Tibial artery (tissue), 4 donors: ENCODE measurements at regions not wholly inside any gene's neighbourhood (a gene's known extent, or its start where the extent isn't known, plus 50 kb on each side); places are given as distances from the start of the nearest gene placed in this dataset.

Experiments used
- DNase-seq, 2 donors: peaks; one replicate each; pipeline ENCODE4 v3.0.0-alpha.2; 2019
- H3K27ac ChIP-seq, 2 donors: fragments of 200-600 bp; sonication (generic) in 1 of 2; 1 replicate in 1 of 2; 2 replicates in 1 of 2; pipeline ENCODE4 v1.5.1; 2018 to 2019; ENCODE audit warnings: mild to moderate bottlenecking in 1 of 2
- H3K27me3 ChIP-seq, 2 donors: fragments of 200-600 bp; sonication (generic) in 1 of 2; one replicate each; pipeline versions ENCODE4 v1.5.1 to v1.6.0; 2016 to 2019
- H3K36me3 ChIP-seq, 3 donors: fragments of 200-600 bp; sonication (generic) in 2 of 3; one replicate each; pipeline ENCODE4 v1.5.1; 2016 to 2019; ENCODE audit warnings: mild to moderate bottlenecking in 2 of 3
- H3K4me1 ChIP-seq, 4 donors: fragments of 200-600 bp; sonication (generic) in 2 of 4; 1 replicate in 3 of 4; 2 replicates in 1 of 4; pipeline ENCODE4 v1.5.1; 2016 to 2019
- H3K4me3 ChIP-seq, 2 donors: fragments of 200-600 bp; sonication (generic) in 1 of 2; 1 replicate in 1 of 2; 2 replicates in 1 of 2; pipeline ENCODE4 v1.5.1; 2018 to 2019; ENCODE audit warnings: mild to moderate bottlenecking in 2 of 2
- H3K9me3 ChIP-seq, 3 donors: fragments of 200-600 bp; sonication (generic) in 1 of 3; one replicate each; pipeline ENCODE4 v1.5.1; 2016 to 2019
- intact Hi-C: fragments of 100-400 bp; cut with DNase I; formaldehyde crosslinking; loops from one replicate; pipeline ENCODE4 v1.15.0; 2023; ENCODE audit warnings: low total_unique reads
- TF ChIP-seq, protein P1 (sequence below), 2 experiments: fragments of 200-600 bp in 1 of 2; fragments of 450-650 bp in 1 of 2; IDR thresholded peaks; one replicate each; pipeline ENCODE4 v1.5.1; 2017 to 2019; ENCODE audit warnings: antibody characterized with exemption in 2 of 2, mild to moderate bottlenecking in 1 of 2, moderate library complexity in 1 of 2

DNA sequence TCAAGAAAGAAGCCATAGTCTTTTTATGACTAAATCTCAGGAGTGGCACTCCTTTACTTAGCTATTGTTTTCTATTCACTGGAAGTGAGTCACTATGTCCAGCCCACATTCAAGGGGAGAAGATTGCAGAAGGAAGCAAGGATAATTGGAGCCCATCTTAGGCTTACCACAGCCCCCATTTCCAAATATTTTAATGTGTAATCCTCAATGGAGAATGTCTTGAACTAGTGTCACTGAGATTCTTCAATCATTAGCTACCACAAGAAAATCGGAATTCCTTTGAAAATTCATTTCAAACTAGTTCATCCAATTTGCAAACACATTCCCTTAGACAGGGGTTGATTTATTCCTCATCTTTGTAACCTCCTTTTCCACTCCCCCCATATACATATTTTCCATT lies 84.7 kb downstream of the DLEU7 start:
- TF ChIP-seq, protein P1, sequence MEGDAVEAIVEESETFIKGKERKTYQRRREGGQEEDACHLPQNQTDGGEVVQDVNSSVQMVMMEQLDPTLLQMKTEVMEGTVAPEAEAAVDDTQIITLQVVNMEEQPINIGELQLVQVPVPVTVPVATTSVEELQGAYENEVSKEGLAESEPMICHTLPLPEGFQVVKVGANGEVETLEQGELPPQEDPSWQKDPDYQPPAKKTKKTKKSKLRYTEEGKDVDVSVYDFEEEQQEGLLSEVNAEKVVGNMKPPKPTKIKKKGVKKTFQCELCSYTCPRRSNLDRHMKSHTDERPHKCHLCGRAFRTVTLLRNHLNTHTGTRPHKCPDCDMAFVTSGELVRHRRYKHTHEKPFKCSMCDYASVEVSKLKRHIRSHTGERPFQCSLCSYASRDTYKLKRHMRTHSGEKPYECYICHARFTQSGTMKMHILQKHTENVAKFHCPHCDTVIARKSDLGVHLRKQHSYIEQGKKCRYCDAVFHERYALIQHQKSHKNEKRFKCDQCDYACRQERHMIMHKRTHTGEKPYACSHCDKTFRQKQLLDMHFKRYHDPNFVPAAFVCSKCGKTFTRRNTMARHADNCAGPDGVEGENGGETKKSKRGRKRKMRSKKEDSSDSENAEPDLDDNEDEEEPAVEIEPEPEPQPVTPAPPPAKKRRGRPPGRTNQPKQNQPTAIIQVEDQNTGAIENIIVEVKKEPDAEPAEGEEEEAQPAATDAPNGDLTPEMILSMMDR (IDR thresholded peaks at IDR 0.05), result no peak
- H3K36me3 ChIP-seq, result no peaks in the 10 kb centered on the region
- no peaks in the 10 kb centered on the region for H3K27me3 ChIP-seq
- H3K27ac ChIP-seq, result no peak overlapping the region
- intact Hi-C loops, result no loop called here
- H3K4me1 ChIP-seq, result no peaks in the 10 kb centered on the region
- no peak for DNase-seq
- no peak overlapping the region for H3K4me3 ChIP-seq
- no peaks in the 10 kb centered on the region for H3K9me3 ChIP-seq

- TF ChIP-seq, protein P1 (IDR thresholded peaks at IDR 0.05), result no peak
- H3K4me1 ChIP-seq, result no peaks in the 10 kb centered on the region
- H3K4me3 ChIP-seq, result no peak overlapping the region
- no peaks in the 10 kb centered on the region for H3K9me3 ChIP-seq
- H3K27me3 ChIP-seq, result no peaks in the 10 kb centered on the region
- no peak for DNase-seq
- intact Hi-C loops, result no loop called here
- no peaks in the 10 kb centered on the region for H3K36me3 ChIP-seq
- no peak overlapping the region for H3K27ac ChIP-seq
These were observed 82.7 kb downstream of the DLEU7 start for GRCh38 chr13:50760751-50761150.

- no peaks in the 10 kb centered on the region for H3K27me3 ChIP-seq
- DNase-seq, result no peak
- no peak overlapping the region for H3K27ac ChIP-seq
- no peaks in the 10 kb centered on the region for H3K36me3 ChIP-seq
- no peaks in the 10 kb centered on the region for H3K4me1 ChIP-seq
- H3K4me3 ChIP-seq, result no peak overlapping the region
- TF ChIP-seq, protein P1 (IDR thresholded peaks at IDR 0.05), result no peak
- no peaks in the 10 kb centered on the region for H3K9me3 ChIP-seq
- intact Hi-C loops, result no loop called here
These were observed 82.1 kb downstream of the DLEU7 start for GRCh38 chr13:50761406-50761805.

DNA sequence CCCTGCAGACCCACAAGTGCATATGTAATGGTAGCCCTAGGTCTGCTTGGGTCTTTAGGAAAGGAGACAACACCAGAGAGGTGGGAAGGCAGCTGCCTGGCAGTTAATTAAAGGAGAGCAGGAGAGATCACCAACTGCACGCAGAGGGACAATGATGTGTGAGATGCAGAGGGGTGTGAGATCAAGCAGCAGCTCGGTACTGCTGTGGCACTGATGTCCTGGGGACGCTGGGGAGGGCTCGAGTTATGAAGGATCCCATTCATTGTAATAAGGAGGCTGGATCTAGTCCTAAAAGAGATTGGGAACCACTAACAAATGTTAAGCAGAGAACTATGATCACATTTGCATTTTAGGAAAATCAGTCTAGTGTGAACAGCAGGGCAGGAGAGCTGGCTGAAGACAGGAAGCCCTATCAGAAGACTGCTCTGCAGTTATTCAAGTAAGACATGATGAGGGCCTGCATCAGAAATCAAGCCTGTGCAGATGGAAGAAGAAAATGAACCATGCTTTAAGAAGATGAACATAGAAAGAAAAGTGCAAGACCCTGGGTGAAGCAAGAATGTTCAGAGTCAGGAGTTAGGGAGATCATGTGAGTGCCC lies 80.4 kb downstream of the DLEU7 start:
- H3K27ac ChIP-seq, result no peak overlapping the region
- no peak overlapping the region for H3K4me3 ChIP-seq
- TF ChIP-seq, protein P1 (IDR thresholded peaks at IDR 0.05), result no peak
- no peaks in the 10 kb centered on the region for H3K36me3 ChIP-seq
- H3K4me1 ChIP-seq, result no peaks in the 10 kb centered on the region
- no peak for DNase-seq
- H3K27me3 ChIP-seq, result no peaks in the 10 kb centered on the region
- intact Hi-C loops, result no loop called here
- H3K9me3 ChIP-seq, result no peaks in the 10 kb centered on the region

DNA sequence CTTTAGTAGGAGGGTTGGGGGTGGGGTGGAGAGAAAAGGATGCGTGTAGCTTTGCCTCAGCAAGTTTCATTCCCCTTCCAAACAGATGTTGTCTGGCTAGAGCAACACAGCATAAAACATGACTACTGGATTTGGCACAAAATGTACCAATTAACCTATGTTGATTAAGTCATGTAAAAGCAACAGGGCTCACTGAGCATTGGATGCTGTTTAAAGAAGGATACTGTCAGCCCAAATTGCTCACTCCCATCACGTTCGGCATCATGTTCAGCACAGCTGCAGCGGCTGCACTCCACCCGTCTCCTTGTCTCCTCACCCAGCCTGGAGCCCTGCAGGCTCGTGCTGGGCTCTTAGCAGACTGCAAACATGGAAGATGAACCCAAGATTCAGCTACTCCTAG lies 77.5 kb downstream of the DLEU7 start:
- intact Hi-C loops, result no loop called here
- Histone ChIP-seq H3K4me1 (no peaks in the 10 kb centered on the region), H3K4me3 (no peak overlapping the region)

More for the DNA sequence above, 77.5 kb downstream of the DLEU7 start:
- TF ChIP-seq, protein P1 (IDR thresholded peaks at IDR 0.05), result no peak
- Histone ChIP-seq H3K27ac (no peak overlapping the region), H3K36me3 (no peaks in the 10 kb centered on the region), H3K9me3 (no peaks in the 10 kb centered on the region), H3K27me3 (no peaks in the 10 kb centered on the region)
- DNase-seq, result no peak
